ENCODE measurements at regions not wholly inside any gene's neighbourhood (a gene's known extent, or its start where the extent isn't known, plus 50 kb on each side); places are given as distances from the start of the nearest gene placed in this dataset.

DNA sequence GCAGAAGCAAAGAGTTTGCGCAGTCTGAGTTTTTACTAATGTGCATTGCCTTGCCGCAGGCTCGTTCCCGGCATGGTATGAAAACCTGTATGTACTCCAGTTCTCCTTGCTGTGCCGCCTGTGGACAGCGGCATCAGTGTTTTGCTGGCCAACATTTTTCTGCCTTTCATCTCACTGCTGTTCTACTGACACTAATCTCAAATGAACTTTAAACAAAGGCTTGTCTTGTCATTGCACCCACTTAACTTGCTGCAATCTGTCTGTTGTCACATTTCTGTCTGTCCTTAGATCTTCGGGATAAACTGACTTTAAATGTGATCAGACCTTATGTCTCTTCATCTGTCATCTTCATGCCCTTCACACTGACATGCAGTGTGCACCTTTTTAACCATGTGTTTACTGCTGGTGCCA lies 71.7 kb upstream of the ZNRF2 start:
- no peak for TF ChIP-seq POLR2A (IDR thresholded peaks at IDR 0.05; ENCODE audit: low read length)
- TF ChIP-seq GATA1 (IDR thresholded peaks at IDR 0.05; ENCODE audit: low read depth, low read length) = no peak
- no peak for DNase-seq

DNA sequence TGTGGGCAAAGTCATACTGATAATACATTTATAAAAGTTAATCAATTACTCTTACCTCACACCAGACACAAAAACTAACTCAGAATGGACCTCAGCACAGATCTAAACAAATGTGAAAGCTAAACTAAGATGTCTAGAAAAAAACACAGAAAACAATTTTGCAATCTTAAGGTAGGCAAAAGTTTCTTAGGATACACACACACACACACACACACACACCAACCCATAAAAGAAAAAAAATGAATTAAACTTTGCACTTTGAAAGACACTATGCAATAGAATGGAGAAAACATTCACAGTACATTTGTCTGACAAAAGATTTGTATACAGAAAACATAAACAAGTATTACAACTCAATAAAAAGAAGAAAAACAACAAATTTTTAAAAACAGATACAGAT lies 70.8 kb upstream of the ZNRF2 start:
- DNase-seq = no peak
- TF ChIP-seq GATA1 (IDR thresholded peaks at IDR 0.05; ENCODE audit: low read depth, low read length) = no peak
- no peak for TF ChIP-seq POLR2A (IDR thresholded peaks at IDR 0.05; ENCODE audit: low read length)

DNA sequence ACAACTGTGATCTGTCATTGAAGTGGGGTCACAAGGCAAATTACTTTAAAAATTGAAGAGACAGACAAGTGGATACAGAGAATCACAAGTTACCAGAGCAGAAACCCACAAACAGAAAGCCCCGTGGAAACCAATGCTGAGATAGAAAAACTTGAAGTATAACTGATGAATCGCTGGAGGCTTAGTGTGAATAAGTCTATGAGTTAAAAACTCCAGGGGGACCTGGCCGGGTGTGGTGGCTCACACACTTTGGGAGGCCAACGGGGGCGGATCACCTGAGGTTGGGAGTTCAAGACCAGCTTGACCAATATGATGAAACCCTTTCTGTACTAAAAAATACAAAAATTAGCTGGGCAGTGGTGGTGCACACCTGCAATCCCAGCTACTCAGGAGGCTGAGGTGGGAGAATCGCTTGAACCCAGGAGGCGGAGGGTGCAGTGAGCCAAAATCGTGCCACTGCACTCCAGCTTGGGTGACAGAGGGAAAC lies 69.7 kb upstream of the ZNRF2 start:
- no peak for DNase-seq
- TF ChIP-seq POLR2A (IDR thresholded peaks at IDR 0.05; ENCODE audit: low read length) = no peak
- no peak for TF ChIP-seq GATA1 (IDR thresholded peaks at IDR 0.05; ENCODE audit: low read depth, low read length)

DNA sequence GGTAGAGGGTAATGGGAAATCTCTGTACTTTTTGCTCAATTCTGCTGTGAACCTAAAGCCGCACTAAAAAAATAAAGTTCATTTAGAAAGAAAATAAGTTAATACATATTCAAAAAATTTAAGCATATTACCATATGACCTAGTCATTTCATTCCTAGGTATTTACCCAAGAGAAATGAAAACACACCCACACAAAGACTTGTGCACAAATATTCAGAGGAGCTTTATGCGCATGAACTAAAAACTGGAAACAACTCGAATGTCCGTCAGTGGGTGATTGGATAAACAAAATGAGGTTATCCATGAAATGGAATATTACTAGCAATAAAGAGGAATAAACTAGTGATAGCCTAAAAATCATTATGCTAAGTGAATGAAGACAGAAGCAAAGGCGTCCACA lies 62.6 kb upstream of the ZNRF2 start:
- TF ChIP-seq POLR2A (IDR thresholded peaks at IDR 0.05; ENCODE audit: low read length) = no peak
- no peak for TF ChIP-seq GATA1 (IDR thresholded peaks at IDR 0.05; ENCODE audit: low read depth, low read length)
- no peak for DNase-seq

DNA sequence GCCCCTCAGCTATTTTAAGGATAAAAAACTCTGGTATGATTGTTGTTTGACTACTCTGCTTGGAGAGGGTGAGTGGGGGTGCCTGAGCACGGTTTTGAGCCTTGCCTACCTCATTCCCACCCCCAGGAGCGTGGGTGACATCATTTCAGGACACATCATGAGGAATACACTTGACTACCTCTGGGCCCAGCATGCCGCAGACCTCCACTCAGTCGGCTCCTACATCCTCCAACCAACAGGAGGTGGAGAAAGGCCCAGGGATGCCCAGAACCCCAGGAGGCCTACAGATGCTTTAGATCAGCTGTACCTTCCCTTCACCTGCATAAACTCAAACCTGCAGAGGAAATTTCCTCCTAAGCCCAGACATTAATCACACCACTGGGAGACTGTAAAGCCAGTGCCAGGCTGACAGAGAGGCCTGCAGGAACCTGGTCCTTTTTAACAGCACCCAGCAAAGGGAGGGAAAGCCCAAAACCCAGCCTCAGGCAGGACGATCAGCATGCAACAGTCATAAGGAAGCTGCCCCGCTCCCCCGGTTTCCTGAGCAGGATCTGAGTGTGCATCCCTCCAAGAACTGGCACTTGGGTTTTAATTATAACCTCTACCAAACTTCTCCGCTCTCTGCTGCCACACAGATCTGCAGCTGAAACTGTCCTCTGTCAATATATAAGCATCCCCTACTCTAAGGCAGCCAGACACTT lies 61.7 kb upstream of the ZNRF2 start:
- no peak for DNase-seq
- TF ChIP-seq GATA1 (IDR thresholded peaks at IDR 0.05; ENCODE audit: low read depth, low read length) (no peak), POLR2A (IDR thresholded peaks at IDR 0.05; ENCODE audit: low read length) (no peak)

DNA sequence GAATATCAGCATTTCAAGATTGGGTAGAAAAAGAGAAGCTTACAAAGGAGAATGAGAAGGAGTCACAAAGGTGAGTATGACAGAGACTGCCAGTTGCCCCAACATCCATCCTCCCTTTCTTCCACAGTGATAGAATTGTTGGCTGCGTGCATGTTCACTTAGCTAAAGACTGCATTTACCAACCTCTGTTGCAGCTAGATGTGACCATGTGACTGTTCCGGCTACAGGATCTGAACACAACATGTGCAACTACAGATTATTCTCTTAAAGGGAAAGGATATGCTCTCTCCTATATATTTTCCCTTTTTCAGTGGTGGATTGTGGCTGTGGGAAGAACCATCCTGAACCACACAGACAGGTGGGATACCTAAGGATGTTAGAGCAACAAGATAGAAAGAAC lies 60.5 kb upstream of the ZNRF2 start:
- TF ChIP-seq POLR2A (IDR thresholded peaks at IDR 0.05; ENCODE audit: low read length) (no peak), GATA1 (IDR thresholded peaks at IDR 0.05; ENCODE audit: low read depth, low read length) (no peak)
- no peak for DNase-seq

DNA sequence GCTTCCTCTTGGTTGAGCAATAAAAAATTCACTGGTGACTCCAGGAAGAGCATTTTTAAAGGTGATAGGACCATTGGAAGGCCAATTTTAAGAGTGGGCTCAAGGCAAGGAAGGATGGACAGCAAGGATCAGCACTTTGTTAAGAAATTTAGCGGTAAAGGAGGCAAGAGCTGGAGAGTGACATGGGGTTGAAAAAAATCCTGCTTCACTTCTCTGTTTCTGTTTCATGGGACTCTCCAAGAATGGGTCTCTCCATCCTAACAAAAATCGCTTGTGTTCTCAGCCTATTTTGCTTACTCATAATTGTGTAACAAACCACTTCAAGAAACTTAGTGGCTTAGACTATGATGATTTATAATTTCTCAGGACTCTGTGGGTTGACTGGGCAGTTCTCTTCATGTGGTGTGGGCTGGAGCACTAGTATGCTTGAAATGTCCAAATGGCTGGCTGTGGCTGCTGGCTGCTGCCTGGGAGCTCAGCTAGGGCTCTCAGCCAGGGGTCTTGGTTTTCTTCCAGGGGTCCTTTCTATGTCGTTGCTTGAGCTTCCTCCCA lies 59.8 kb upstream of the ZNRF2 start:
- no peak for DNase-seq
- TF ChIP-seq GATA1 (IDR thresholded peaks at IDR 0.05; ENCODE audit: low read depth, low read length) (no peak), POLR2A (IDR thresholded peaks at IDR 0.05; ENCODE audit: low read length) (no peak)

DNA sequence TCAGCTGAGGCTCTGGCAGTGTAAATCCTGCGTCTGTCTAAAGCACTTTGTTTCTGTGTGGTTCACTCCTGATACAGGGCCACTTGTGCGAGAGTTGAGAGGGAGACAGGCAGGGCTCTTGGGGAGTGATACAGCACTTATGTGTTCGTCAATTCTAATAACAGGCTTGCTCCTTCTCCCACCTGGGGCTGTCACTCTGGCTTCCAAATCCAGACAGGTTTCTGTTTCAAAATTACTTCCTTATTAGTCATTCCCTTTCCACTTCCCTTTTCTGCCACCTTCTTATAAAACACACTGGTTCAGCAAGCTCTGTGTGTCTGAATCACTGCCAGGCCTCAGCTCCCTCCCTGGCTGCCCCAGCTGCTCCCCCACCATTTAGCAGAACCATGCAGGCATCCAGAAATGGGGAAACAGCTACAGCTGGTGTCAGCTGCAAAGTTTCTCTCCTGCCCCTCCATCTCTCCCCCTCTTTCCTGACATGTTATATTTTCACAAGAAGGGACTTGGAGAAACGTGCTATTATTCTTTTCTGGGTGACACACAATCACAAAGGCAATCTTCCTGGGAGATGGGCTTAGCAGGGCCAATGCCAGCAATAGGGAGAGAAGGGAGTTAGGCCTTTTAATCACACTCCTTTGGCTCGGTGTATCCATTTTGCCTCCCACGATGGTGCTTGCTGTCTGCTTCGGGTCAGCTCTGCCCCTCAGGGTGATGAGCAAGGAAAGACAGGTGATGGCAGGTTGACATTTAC lies 58.4 kb upstream of the ZNRF2 start:
- no peak for TF ChIP-seq GATA1 (IDR thresholded peaks at IDR 0.05; ENCODE audit: low read depth, low read length)
- TF ChIP-seq POLR2A (IDR thresholded peaks at IDR 0.05; ENCODE audit: low read length) = no peak
- DNase-seq = no peak

DNA sequence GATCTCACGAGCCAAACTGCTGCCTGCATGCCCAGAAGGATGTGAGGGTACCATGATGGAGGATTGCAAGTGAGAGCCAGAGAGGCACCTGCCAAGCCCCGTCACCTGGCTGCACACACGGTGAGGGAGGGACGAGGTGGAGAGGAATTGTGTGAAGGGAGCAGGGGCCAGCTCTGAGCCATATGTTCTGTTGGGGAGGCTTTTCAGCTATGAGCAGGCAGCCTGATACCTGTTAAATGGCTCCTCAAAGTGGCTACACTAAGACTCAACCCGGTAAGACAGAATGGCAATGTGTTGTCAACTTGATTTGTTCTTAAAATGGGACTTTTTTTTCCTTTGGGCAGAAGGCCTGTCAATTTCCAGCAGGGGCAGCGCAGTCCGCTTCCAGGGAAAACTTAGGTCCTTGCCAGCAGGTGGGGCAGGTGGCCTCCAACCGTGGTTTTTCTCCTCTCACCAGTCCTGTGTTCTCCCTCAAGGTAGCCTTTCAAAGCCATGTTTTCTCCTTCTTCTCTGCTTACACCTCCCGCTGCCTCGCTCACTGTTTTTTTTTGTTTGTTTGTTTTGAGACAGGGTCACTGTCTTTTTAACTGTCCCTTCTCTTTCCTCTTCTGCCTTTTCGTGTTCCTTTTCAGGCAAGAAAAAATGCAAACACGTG lies 57.7 kb upstream of the ZNRF2 start:
- peak; percentile 11 to 34 for DNase-seq
- TF ChIP-seq POLR2A (IDR thresholded peaks at IDR 0.05; ENCODE audit: low read length) = no peak

DNA sequence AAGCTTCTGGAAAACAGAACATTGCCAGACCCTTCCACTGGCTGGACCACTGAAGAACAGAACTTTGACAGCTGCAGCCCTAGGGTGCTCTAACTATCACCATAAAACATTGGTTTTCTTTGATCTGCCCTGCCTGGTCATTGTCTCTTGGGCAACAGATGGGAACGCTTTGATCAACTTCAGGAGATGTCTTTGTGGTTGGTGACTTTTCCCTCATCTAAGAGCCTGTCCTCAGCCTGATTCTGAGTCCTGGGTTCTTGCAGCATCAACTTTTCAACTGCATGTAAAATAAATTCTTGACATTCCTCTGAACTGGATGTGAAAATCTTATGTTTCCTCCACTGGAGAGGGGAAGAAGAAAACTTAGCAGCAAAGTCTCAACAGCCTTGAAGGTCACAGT lies 53.1 kb upstream of the ZNRF2 start:
- DNase-seq = no peak
- TF ChIP-seq POLR2A (IDR thresholded peaks at IDR 0.05; ENCODE audit: low read length) (no peak), GATA1 (IDR thresholded peaks at IDR 0.05; ENCODE audit: low read depth, low read length) (no peak)

DNA sequence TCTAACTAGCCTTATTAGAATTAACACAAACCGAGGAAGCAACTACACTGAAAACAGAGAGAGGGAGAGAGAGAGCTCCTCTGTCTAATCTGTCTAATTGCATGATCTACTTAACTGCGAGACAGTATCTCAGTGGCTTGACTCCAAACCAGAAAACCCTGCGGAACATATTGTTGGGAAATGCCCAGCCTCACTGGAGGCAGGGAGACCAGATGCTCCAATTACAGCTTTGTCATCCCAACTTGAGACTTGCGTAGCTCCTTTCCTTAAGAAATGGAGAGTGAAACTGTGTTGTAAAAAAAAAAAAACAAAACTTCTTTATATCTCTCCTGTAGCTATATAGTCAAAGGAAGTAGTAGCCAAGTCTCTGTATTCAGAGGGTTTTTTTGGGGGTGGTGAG lies 52.0 kb upstream of the ZNRF2 start:
- no peak for DNase-seq

More for the DNA sequence above, 52.0 kb upstream of the ZNRF2 start:
- no peak for TF ChIP-seq GATA1 (IDR thresholded peaks at IDR 0.05; ENCODE audit: low read depth, low read length)
- TF ChIP-seq POLR2A (IDR thresholded peaks at IDR 0.05; ENCODE audit: low read length) = no peak

Measured in erythroblast (primary cell).